ENCODE measurements at regions not wholly inside any gene's neighbourhood (a gene's known extent, or its start where the extent isn't known, plus 50 kb on each side); places are given as distances from the start of the nearest gene placed in this dataset.

DNA sequence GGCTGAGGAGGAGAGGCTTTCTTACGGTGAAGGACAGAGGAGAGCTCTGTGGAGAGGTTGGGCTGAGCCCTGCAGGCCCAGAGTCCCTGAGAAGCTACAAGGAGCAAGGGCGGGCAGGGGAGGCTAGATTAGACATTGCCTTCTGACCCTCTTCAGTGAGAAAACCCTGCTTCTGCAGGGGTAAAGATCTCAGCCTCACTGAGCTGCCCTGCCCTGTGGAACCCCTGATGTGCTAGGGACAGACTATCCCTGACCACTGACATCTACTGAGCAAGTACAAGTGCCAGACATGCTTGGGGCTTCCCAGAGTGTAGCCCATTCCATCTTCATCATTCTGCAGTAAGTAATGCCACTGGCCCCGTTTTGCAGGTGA, 111.5 kb downstream of the CYP26B1 start:
- no peak for ATAC-seq (ENCODE audit: insufficient number of reproducible peaks, low FRiP score, low read depth)
- H3K36me3 ChIP-seq, result no peaks in the 10 kb centered on the region
- DNase-seq (ENCODE audit: low spot score), result no peak
- no peaks in the 10 kb centered on the region for H3K4me1 ChIP-seq (ENCODE audit: control insufficient read depth in 1 of 2, low read depth in 2 of 2)
- no peak overlapping the region for H3K4me3 ChIP-seq
- no peaks in the 10 kb centered on the region for H3K27me3 ChIP-seq (replicated peaks; ENCODE audit: insufficient read depth)
- no peak overlapping the region for H3K27ac ChIP-seq
- H3K9me3 ChIP-seq, result no peaks in the 10 kb centered on the region
- TF ChIP-seq CTCF (IDR thresholded peaks at IDR 0.05), result no peak

DNA sequence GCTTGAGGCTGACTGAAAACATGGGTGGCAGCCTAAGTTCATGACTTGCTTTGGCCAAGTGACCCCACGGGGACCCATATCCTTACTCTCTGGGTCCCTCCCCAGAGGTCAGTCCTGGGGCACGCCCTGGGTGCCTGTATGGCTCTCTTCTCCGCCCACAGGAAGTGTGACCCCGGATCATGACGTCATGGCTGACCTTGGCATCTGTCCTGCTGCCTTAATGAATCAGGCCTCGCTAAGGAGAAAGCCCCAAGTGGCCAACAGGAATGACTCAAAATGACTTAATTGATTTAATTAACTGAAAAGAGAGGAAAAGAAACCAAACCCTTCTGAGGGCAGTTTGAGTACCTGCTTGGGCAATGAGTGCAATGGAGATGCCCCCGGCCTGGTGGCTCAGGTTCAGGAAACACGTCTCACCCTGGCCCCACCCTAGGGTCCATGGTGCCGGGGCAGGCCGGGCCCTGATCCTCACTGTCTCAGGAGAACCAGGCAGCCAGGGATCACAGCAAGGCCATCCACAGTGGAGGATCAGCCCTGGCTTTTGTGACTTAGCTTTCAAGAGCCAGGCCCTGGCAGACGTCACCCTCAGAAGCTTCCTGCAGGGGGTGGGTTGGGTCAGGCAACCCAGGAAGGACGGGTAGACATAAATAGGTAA, 112.0 kb downstream of the CYP26B1 start:
- H3K27me3 ChIP-seq (replicated peaks; ENCODE audit: insufficient read depth), result no peaks in the 10 kb centered on the region
- no peak for TF ChIP-seq CTCF (IDR thresholded peaks at IDR 0.05)
- ATAC-seq (ENCODE audit: insufficient number of reproducible peaks, low FRiP score, low read depth) (no peak), DNase-seq (ENCODE audit: low spot score) (no peak)
- no peak overlapping the region for H3K27ac ChIP-seq
- no peaks in the 10 kb centered on the region for H3K36me3 ChIP-seq
- H3K9me3 ChIP-seq, result no peaks in the 10 kb centered on the region
- no peak overlapping the region for H3K4me3 ChIP-seq
- no peaks in the 10 kb centered on the region for H3K4me1 ChIP-seq (ENCODE audit: control insufficient read depth in 1 of 2, low read depth in 2 of 2)

GRCh38 chr2:72034353-72035095, 113.1 kb downstream of the CYP26B1 start:
- no peaks in the 10 kb centered on the region for H3K4me1 ChIP-seq (ENCODE audit: control insufficient read depth in 1 of 2, low read depth in 2 of 2)
- H3K9me3 ChIP-seq, result no peaks in the 10 kb centered on the region
- no peak overlapping the region for H3K4me3 ChIP-seq
- no peaks in the 10 kb centered on the region for H3K27me3 ChIP-seq (replicated peaks; ENCODE audit: insufficient read depth)
- no peak overlapping the region for H3K27ac ChIP-seq
- H3K36me3 ChIP-seq, result no peaks in the 10 kb centered on the region
- DNase-seq (ENCODE audit: low spot score), result no peak
- no peak for ATAC-seq (ENCODE audit: insufficient number of reproducible peaks, low FRiP score, low read depth)
- no peak for TF ChIP-seq CTCF (IDR thresholded peaks at IDR 0.05)

DNA sequence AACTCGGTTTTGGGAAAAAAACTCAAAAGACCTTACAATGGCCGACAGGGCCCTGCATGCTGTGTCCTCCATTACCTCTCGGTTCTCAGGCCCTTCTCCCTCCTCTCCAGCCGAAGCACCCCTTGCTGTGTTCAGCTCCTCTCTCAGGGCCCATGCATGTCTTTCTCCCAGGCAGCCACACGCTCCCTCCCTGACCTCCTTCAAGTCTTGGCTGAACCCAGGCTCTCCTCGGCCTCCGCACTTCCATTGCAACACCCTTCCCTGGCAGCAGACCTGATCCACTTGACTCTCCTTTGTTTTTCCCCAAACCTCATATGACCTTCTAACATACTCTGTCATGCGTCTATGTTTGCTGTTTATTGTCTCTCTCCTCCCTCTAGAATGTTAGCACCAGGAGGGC, 114.0 kb downstream of the CYP26B1 start:
- Histone ChIP-seq H3K4me1 (ENCODE audit: control insufficient read depth in 1 of 2, low read depth in 2 of 2) (no peaks in the 10 kb centered on the region), H3K9me3 (no peaks in the 10 kb centered on the region), H3K36me3 (no peaks in the 10 kb centered on the region), H3K4me3 (no peak overlapping the region), H3K27ac (no peak overlapping the region), H3K27me3 (replicated peaks; ENCODE audit: insufficient read depth) (no peaks in the 10 kb centered on the region)
- ATAC-seq (ENCODE audit: insufficient number of reproducible peaks, low FRiP score, low read depth) (no peak), DNase-seq (ENCODE audit: low spot score) (no peak)
- no peak for TF ChIP-seq CTCF (IDR thresholded peaks at IDR 0.05)

DNA sequence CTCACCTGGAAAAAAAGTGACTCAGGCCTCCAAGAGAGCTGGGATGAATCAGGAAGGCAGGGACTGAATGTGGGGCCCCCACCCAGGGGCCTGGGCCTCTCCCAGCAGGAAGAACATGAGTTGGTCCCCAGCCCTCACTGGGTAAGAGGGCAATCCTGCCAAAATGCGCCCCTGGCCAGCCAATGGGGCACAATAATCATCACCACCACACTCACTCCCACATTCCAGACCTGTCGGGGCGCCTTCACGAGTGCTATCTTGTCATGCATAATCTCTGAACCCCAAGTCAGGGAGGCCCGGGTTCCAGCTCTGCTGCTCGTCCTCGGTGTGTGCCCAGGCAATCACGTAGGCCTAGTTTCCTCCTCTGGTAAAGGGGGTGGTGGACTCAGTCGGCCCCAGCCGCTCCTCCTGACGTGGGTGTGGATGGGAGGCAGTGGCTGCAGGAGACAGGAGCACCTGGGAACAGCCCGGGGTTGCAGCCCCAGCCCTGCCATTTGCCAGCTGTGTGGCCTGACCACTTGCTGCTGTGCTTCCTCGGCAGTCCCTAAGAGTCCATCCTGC, 115.1 kb downstream of the CYP26B1 start:
- ATAC-seq (ENCODE audit: insufficient number of reproducible peaks, low FRiP score, low read depth) (no peak), DNase-seq (ENCODE audit: low spot score) (no peak)
- H3K4me3 ChIP-seq, result no peak overlapping the region
- H3K27me3 ChIP-seq (replicated peaks; ENCODE audit: insufficient read depth), result no peaks in the 10 kb centered on the region
- H3K9me3 ChIP-seq, result no peaks in the 10 kb centered on the region
- TF ChIP-seq CTCF (IDR thresholded peaks at IDR 0.05), result no peak
- H3K4me1 ChIP-seq (ENCODE audit: control insufficient read depth in 1 of 2, low read depth in 2 of 2), result no peaks in the 10 kb centered on the region
- H3K27ac ChIP-seq, result no peak overlapping the region
- no peaks in the 10 kb centered on the region for H3K36me3 ChIP-seq

Data from thoracic aorta (tissue), 2 donors.